ENCODE measurements at regions not wholly inside any gene's neighbourhood (a gene's known extent, or its start where the extent isn't known, plus 50 kb on each side); places are given as distances from the start of the nearest gene placed in this dataset.

DNA sequence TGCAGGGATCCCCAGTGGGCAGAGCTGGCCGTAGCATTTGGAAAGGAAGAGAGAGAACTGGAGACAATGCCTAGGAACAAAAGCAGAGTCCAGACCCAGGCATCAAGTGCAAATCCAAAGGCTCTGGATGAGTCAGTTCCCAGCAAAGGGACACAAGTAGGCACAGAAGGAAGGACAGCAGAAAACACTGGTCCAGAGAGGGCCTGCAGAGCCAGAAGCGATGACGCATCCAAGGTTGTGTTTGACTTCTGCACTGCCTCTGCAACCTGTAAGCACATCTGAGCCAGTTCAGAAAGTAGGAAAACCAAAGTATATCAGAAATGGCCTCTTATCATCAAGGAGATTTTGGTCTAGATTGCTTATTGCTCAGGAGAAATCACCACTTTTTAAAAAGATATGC lies 604.5 kb downstream of the FGF9 start:
- TF ChIP-seq, protein P1, sequence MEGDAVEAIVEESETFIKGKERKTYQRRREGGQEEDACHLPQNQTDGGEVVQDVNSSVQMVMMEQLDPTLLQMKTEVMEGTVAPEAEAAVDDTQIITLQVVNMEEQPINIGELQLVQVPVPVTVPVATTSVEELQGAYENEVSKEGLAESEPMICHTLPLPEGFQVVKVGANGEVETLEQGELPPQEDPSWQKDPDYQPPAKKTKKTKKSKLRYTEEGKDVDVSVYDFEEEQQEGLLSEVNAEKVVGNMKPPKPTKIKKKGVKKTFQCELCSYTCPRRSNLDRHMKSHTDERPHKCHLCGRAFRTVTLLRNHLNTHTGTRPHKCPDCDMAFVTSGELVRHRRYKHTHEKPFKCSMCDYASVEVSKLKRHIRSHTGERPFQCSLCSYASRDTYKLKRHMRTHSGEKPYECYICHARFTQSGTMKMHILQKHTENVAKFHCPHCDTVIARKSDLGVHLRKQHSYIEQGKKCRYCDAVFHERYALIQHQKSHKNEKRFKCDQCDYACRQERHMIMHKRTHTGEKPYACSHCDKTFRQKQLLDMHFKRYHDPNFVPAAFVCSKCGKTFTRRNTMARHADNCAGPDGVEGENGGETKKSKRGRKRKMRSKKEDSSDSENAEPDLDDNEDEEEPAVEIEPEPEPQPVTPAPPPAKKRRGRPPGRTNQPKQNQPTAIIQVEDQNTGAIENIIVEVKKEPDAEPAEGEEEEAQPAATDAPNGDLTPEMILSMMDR (IDR thresholded peaks at IDR 0.05; ENCODE audit: partially characterized antibody, unreplicated experiment), result no peak
- Mint-ChIP-seq H3K27me3 (ENCODE audit: unreplicated experiment) (no peaks in the 10 kb centered on the region), H3K27ac (ENCODE audit: unreplicated experiment) (no peak overlapping the region), H3K36me3 (ENCODE audit: unreplicated experiment) (no peaks in the 10 kb centered on the region), H3K9me3 (ENCODE audit: unreplicated experiment) (no peaks in the 10 kb centered on the region), H3K4me3 (ENCODE audit: unreplicated experiment) (no peak overlapping the region), H3K4me1 (ENCODE audit: low read depth, unreplicated experiment) (no peaks in the 10 kb centered on the region)
- DNase-seq, result no peak

DNA sequence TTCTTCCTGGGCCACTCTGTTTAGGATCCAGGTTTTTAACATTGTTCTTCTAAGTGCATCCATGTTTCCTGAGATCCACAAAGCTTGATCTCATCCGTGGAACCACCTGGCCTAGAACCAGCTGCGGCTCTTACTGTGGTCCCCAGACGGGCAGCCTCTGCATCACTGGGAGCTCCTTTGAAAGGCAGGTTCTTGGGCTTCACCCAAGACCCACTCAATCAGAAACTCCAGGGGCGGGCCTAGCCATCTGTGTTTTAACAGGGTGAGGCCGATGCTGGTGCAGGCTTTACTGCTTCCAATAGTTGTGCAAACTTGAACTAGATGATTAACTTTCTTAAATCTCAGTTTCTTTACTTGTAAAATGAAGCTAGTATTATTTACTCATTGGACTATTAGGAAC lies 605.7 kb downstream of the FGF9 start:
- Mint-ChIP-seq H3K9me3 (ENCODE audit: unreplicated experiment) (no peaks in the 10 kb centered on the region), H3K27ac (ENCODE audit: unreplicated experiment) (no peak overlapping the region), H3K4me3 (ENCODE audit: unreplicated experiment) (no peak overlapping the region), H3K36me3 (ENCODE audit: unreplicated experiment) (no peaks in the 10 kb centered on the region), H3K27me3 (ENCODE audit: unreplicated experiment) (no peaks in the 10 kb centered on the region), H3K4me1 (ENCODE audit: low read depth, unreplicated experiment) (no peaks in the 10 kb centered on the region)
- DNase-seq, result no peak
- TF ChIP-seq, protein P1 (IDR thresholded peaks at IDR 0.05; ENCODE audit: partially characterized antibody, unreplicated experiment), result no peak

DNA sequence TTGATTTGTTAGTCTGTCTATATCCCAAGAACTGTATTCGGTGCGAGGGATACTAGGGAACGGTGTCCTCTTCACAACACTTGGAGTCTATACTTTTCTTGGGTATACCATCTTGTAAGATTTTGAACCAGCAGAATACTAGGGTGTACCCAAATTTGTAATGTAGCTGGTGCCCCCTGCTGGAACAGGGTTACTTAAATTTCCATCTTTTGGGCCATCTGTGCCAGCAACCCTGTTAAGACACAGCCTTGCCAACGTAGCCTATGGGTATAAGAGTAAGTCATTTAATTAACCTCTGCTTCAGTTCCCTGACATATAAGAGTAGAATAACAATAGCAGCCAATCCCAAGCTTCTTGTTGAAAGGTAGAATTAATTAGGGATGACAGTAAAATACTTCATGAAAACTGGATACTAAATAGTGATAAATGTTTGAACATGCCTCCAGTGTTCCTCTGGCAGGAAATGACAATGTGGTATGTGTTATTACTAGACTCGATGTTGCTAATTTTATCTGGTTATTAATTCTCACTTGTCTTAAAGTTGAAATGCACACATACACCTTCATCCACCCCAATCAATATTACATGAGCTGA lies 607.6 kb downstream of the FGF9 start:
- Mint-ChIP-seq H3K4me1 (ENCODE audit: low read depth, unreplicated experiment) (no peaks in the 10 kb centered on the region), H3K27me3 (ENCODE audit: unreplicated experiment) (no peaks in the 10 kb centered on the region), H3K36me3 (ENCODE audit: unreplicated experiment) (no peaks in the 10 kb centered on the region), H3K27ac (ENCODE audit: unreplicated experiment) (no peak overlapping the region), H3K4me3 (ENCODE audit: unreplicated experiment) (no peak overlapping the region), H3K9me3 (ENCODE audit: unreplicated experiment) (no peaks in the 10 kb centered on the region)
- peak; percentile 68 for DNase-seq
- TF ChIP-seq, protein P1 (IDR thresholded peaks at IDR 0.05; ENCODE audit: partially characterized antibody, unreplicated experiment), result peak; percentile 73

DNA sequence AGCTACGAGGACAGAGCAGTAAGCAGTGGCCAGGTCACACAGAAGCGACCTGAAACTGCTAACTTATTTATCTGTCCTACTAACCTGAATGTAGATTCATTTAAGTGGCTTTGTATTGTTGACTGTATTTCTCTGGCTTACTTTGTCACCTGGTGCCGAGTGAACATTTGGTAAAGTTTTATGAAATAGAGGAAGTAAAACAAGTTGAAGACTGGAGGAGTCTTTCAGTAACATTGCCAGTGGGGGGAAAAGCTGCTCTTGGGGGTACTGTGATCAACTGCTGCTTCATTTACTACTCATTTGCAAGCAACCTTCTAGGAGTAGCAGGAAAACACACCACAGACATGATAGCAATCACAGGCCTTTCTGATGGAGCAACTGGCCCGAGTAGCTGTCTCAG lies 615.0 kb downstream of the FGF9 start:
- no peaks in the 10 kb centered on the region for H3K36me3 Mint-ChIP-seq (ENCODE audit: unreplicated experiment)
- no peak overlapping the region for H3K4me3 Mint-ChIP-seq (ENCODE audit: unreplicated experiment)
- no peaks in the 10 kb centered on the region for H3K4me1 Mint-ChIP-seq (ENCODE audit: low read depth, unreplicated experiment)
- no peaks in the 10 kb centered on the region for H3K9me3 Mint-ChIP-seq (ENCODE audit: unreplicated experiment)
- DNase-seq, result no peak
- TF ChIP-seq, protein P1 (IDR thresholded peaks at IDR 0.05; ENCODE audit: partially characterized antibody, unreplicated experiment), result no peak
- H3K27ac Mint-ChIP-seq (ENCODE audit: unreplicated experiment), result no peak overlapping the region
- peaks cover 2% of the 10 kb centered on the region for H3K27me3 Mint-ChIP-seq (ENCODE audit: unreplicated experiment)

DNA sequence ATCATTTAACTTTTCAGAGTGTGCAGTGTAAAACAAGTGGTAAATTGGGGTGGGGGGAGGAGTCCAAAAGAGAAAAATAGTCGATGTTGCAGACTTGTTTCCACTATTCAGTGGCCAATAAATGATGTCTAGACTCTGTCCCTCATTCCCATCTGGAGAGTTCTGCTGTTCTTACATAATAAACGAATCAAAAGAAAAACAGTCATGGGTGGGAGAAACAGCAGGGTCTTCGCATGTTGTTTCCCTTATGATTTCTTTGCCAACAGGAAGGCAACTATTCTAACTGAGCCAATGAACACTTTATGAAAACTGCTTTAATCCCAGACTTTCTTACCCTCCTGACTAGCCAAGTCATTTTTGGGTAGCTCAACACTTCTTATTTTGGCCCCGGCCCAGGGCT lies 615.5 kb downstream of the FGF9 start:
- no peak overlapping the region for H3K27ac Mint-ChIP-seq (ENCODE audit: unreplicated experiment)
- H3K36me3 Mint-ChIP-seq (ENCODE audit: unreplicated experiment), result no peaks in the 10 kb centered on the region
- no peaks in the 10 kb centered on the region for H3K4me1 Mint-ChIP-seq (ENCODE audit: low read depth, unreplicated experiment)
- H3K4me3 Mint-ChIP-seq (ENCODE audit: unreplicated experiment), result no peak overlapping the region
- DNase-seq, result no peak
- H3K9me3 Mint-ChIP-seq (ENCODE audit: unreplicated experiment), result no peaks in the 10 kb centered on the region
- TF ChIP-seq, protein P1 (IDR thresholded peaks at IDR 0.05; ENCODE audit: partially characterized antibody, unreplicated experiment), result no peak
- peaks cover 2% of the 10 kb centered on the region for H3K27me3 Mint-ChIP-seq (ENCODE audit: unreplicated experiment)

Data from glutamatergic neuron (in vitro differentiated cells).